Liver (tissue), 8 donors: ENCODE measurements at regions not wholly inside any gene's neighbourhood (a gene's known extent, or its start where the extent isn't known, plus 50 kb on each side); places are given as distances from the start of the nearest gene placed in this dataset.

Experiments
- DNase-seq: peaks from one replicate; pipeline ENCODE4 v3.0.0-alpha.2; 2017; ENCODE audit warnings: low spot score
- H3K27ac ChIP-seq, 2 donors: one replicate each; pipeline ENCODE4 v1.7.0; 2013; ENCODE audit warnings: inconsistent platforms in 2 of 2, low read length in 2 of 2, control low read depth in 1 of 2, low read depth in 1 of 2, mild to moderate bottlenecking in 1 of 2
- H3K27me3 ChIP-seq, 4 donors: one replicate each; pipeline versions ENCODE4 v1.6.1 to v1.7.0; 2013; ENCODE audit warnings: low read length in 3 of 4, inconsistent platforms in 1 of 4, mild to moderate bottlenecking in 1 of 4, moderate library complexity in 1 of 4; ENCODE audit not compliant: control insufficient read depth in 4 of 4, insufficient read depth in 4 of 4
- H3K36me3 ChIP-seq, 4 donors: one replicate each; pipeline versions ENCODE4 v1.6.1 to v1.7.0; 2013; ENCODE audit warnings: low read length in 3 of 4, mild to moderate bottlenecking in 3 of 4, low read depth in 1 of 4, moderate library complexity in 1 of 4; ENCODE audit not compliant: control insufficient read depth in 4 of 4, insufficient read depth in 3 of 4
- H3K4me1 ChIP-seq, 4 donors: one replicate each; pipeline versions ENCODE4 v1.6.1 to v1.7.0; 2013; ENCODE audit warnings: low read length in 3 of 4, mild to moderate bottlenecking in 3 of 4, moderate library complexity in 1 of 4; ENCODE audit not compliant: control insufficient read depth in 4 of 4, insufficient read depth in 4 of 4
- H3K4me3 ChIP-seq, 3 donors: one replicate each; pipeline versions ENCODE4 v1.6.1 to v1.7.0; 2013; ENCODE audit warnings: low read length in 3 of 3, control low read depth in 1 of 3, low read depth in 1 of 3, mild to moderate bottlenecking in 1 of 3
- H3K9ac ChIP-seq, 2 donors: one replicate each; pipeline ENCODE4 v1.7.0; 2013; ENCODE audit warnings: low read length in 2 of 2, mild to moderate bottlenecking in 2 of 2, moderate library complexity in 2 of 2, control low read depth in 1 of 2, low read depth in 1 of 2
- H3K9me3 ChIP-seq, 4 donors: one replicate each; pipeline versions ENCODE4 v1.6.1 to v1.7.0; 2013; ENCODE audit warnings: low read length in 3 of 4; ENCODE audit not compliant: control insufficient read depth in 4 of 4
- ATF3 ChIP-seq: IDR thresholded peaks from 2 replicates; pipeline ENCODE4 v1.6.1; 2016; ENCODE audit warnings: antibody characterized with exemption
- CTCF ChIP-seq: fragments of 150-350 bp; IDR thresholded peaks from 2 replicates; pipeline ENCODE4 v1.5.1; 2017; ENCODE audit warnings: improper control_type of control experiment, low read depth, low read length; ENCODE audit not compliant: missing input control
- EGR1 ChIP-seq, 2 donors: IDR thresholded peaks; 2 replicates each; pipeline ENCODE4 v1.6.1; 2016 to 2018; ENCODE audit warnings: antibody characterized with exemption in 2 of 2, low read depth in 2 of 2
- FOXA1 ChIP-seq: IDR thresholded peaks from 2 replicates; pipeline ENCODE4 v1.6.1; 2016; ENCODE audit warnings: antibody characterized with exemption
- FOXA2 ChIP-seq: IDR thresholded peaks from 2 replicates; pipeline ENCODE4 v1.6.1; 2016; ENCODE audit warnings: antibody characterized with exemption
- GABPA ChIP-seq, 2 donors: IDR thresholded peaks in 1 of 2; conservative IDR thresholded peaks in 1 of 2; 2 replicates each; pipeline ENCODE4 v1.6.1; 2016; ENCODE audit warnings: antibody characterized with exemption in 2 of 2, mild to moderate bottlenecking in 1 of 2, moderate library complexity in 1 of 2
- HNF4A ChIP-seq, 2 donors: conservative IDR thresholded peaks; 2 replicates each; pipeline ENCODE4 v1.6.1; 2016; ENCODE audit warnings: antibody characterized with exemption in 2 of 2, mild to moderate bottlenecking in 2 of 2
- HNF4G ChIP-seq: IDR thresholded peaks from 2 replicates; pipeline ENCODE4 v1.6.1; 2016; ENCODE audit warnings: antibody characterized with exemption
- JUND ChIP-seq, 2 donors: IDR thresholded peaks; 2 replicates each; pipeline ENCODE4 v1.6.1; 2016; ENCODE audit warnings: antibody characterized with exemption in 2 of 2
- REST ChIP-seq: IDR thresholded peaks from 2 replicates; pipeline ENCODE4 v1.6.1; 2016; ENCODE audit warnings: antibody characterized with exemption, mild to moderate bottlenecking
- SP1 ChIP-seq: IDR thresholded peaks from 2 replicates; pipeline ENCODE4 v1.6.1; 2018; ENCODE audit warnings: antibody characterized with exemption, mild to moderate bottlenecking
- TAF1 ChIP-seq: conservative IDR thresholded peaks from 2 replicates; pipeline ENCODE4 v1.6.1; 2016; ENCODE audit warnings: antibody characterized with exemption, mild to moderate bottlenecking
- YY1 ChIP-seq: IDR thresholded peaks from 2 replicates; pipeline ENCODE4 v1.6.1; 2016; ENCODE audit warnings: antibody characterized with exemption, mild to moderate bottlenecking
- ZBTB33 ChIP-seq: IDR thresholded peaks from 2 replicates; pipeline ENCODE4 v1.6.1; 2016; ENCODE audit warnings: antibody characterized with exemption
- WGBS: extraction: QIAGEN DNeasy Blood & Tissue Kit; methylation state at CpG from one replicate; pipeline ENCODE4 v1.1.7; 2013; 5-methylcytosine and 5-hydroxymethylcytosine counted together
- donor health status: healthy.
- donor health status: healthy.
- donor health status: healthy.
- donor health status: healthy.
- donor health status: healthy.

- Histone ChIP-seq H3K9ac (no peak overlapping the region), H3K36me3 (no peaks in the 10 kb centered on the region), H3K27me3 (no peaks in the 10 kb centered on the region), H3K4me3 (no peak overlapping the region), H3K27ac (no peak overlapping the region), H3K4me1 (no peaks in the 10 kb centered on the region), H3K9me3 (no peaks in the 10 kb centered on the region)
- no peak for TF ChIP-seq CTCF
- no peak for TF ChIP-seq HNF4A (conservative IDR thresholded peaks at IDR 0.05)
- no peak for TF ChIP-seq ZBTB33
- TF ChIP-seq ATF3 = no peak
- no peak for TF ChIP-seq TAF1
- TF ChIP-seq GABPA (IDR thresholded peaks at IDR 0.05 in 1 of 2, conservative IDR thresholded peaks at IDR 0.05 in 1 of 2) = no peak
- TF ChIP-seq FOXA2 = no peak
- no peak for TF ChIP-seq JUND (IDR thresholded peaks at IDR 0.05)
- no peak for TF ChIP-seq EGR1 (IDR thresholded peaks at IDR 0.05; ENCODE audit: low read depth in 2 of 2)
- TF ChIP-seq SP1 = no peak
- TF ChIP-seq REST = no peak
- no peak for TF ChIP-seq YY1
- TF ChIP-seq HNF4G = no peak
- no peak for TF ChIP-seq FOXA1
- 90% methylated on average over 13 of the region's 13 CpGs for WGBS
- DNase-seq = no peak
Observed at GRCh38 chr5:6262651-6263363, 115.5 kb downstream of the MED10 start.

GRCh38 chr5:6261668-6262067 is 116.7 kb downstream of the MED10 start:
- no peak for DNase-seq
- WGBS = 76% methylated on average over 4 of the region's 4 CpGs
- no peak for TF ChIP-seq ZBTB33
- TF ChIP-seq GABPA (IDR thresholded peaks at IDR 0.05 in 1 of 2, conservative IDR thresholded peaks at IDR 0.05 in 1 of 2) = no peak
- TF ChIP-seq FOXA1 = no peak
- TF ChIP-seq SP1 = no peak
- TF ChIP-seq YY1 = no peak
- no peaks in the 10 kb centered on the region for H3K4me1 ChIP-seq
- H3K4me3 ChIP-seq = no peak overlapping the region
- H3K27ac ChIP-seq = no peak overlapping the region
- H3K9ac ChIP-seq = no peak overlapping the region
- no peaks in the 10 kb centered on the region for H3K36me3 ChIP-seq
- no peaks in the 10 kb centered on the region for H3K27me3 ChIP-seq
- H3K9me3 ChIP-seq = no peaks in the 10 kb centered on the region
